Stimulated activated CD4-positive, alpha-beta T cell treated with anti-CD3 and anti-CD28 coated beads, Interleukin-2, amount 100 ng/mL, for 48 hours (primary cell): ENCODE measurements at regions not wholly inside any gene's neighbourhood (a gene's known extent, or its start where the extent isn't known, plus 50 kb on each side); places are given as distances from the start of the nearest gene placed in this dataset.
"Not testable (repeated sequence)": the region's sequence is repeated elsewhere in the genome, so short reads cannot be mapped to it uniquely, and the experiment has no call there.

ENCODE experiments used
- DNase-seq, 2 donors: peaks; one replicate each; pipeline ENCODE4 v3.0.0-alpha.2; 2020

DNA sequence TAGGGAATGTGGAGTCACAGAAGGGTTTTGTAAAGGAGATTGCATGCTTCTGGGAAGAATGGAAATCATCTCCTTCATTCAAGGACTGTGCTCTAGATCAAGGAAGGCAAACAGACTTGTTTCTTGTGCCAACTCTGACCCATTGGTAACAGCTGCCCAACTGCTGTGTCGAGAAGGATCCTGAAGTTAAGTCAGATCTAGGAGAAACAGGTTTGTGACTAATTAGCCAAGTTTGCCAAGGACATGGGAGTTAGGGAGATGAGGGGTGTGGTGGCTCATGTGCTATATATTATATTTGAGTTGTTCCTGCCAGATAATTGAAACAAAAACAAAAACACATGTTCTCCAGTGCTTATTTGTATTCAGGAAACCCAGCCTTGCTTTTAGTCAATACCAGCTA lies 251.2 kb upstream of the USP24 start:
- no peak for DNase-seq

DNA sequence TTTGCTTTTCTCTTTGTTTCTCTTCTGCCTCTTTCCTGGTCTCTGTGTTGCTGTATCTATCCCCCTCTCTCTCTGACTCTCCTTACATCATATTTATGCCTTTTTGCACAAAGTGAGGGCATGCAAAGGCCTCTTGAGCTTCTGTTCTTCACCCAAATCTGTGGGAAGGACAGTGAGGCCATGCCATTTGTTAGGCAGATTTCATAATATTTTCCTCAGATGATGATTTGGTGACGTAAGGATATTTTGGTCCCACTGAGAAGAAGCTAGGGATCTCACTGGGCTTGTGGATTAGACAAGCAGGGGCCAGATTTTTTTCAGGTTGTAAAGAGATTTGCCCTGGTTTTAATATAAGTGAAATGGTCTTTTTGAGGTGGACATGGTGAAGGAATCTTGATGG lies 249.4 kb upstream of the USP24 start:
- DNase-seq = no peak

DNA sequence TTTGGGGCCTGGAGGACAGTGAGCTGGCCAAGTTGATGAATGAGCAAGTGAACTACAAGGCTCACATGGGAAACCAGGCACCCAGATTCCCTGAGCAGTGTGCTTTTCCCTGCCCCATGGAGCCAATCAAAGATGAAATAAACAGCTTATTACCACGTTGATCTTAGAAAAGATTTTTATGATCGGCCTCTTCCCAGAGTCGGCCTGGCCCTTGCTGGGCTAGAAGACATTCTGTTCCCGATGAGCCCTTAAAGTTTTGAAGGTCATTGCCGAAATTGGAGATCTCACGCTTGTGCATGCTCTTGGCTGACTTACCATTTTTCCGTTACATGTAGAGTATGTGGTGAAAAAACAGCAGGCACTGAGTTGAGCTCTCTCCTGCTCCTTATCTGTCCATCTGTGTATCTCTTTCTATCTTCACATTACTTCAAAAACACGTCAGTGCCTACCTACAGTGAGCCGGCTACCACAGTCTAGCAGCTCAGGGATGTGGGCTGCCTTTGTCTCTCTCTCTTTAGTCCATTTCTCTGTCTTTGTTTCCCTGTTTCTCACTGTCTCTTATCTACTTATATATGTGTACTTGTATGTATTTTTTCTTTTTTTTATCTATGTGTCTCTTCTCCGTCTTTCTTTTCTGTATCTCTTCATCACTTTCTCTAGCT lies 248.8 kb upstream of the USP24 start:
- no peak for DNase-seq

GRCh38 chr1:55457874-55458273 lies 242.7 kb upstream of the USP24 start:
- no peak for DNase-seq

DNA sequence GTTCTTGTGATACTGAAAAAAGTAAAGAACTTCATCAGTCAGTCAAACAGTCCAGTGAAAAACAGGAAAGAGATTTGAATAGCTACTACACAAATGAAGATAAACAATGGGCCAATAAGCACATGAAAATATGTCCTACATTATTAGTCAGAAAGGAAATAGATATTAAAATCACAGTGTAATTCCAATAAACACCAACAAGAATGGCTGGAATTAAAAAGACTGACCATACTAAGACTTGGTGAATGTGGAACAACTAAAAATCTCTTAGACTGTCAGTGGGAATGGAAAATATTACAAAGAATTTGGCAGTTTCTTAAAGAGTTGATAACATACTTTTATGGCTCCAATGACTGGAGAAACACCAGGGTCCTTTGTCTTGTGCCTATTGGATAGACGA lies 241.8 kb upstream of the USP24 start:
- no peak for DNase-seq

DNA sequence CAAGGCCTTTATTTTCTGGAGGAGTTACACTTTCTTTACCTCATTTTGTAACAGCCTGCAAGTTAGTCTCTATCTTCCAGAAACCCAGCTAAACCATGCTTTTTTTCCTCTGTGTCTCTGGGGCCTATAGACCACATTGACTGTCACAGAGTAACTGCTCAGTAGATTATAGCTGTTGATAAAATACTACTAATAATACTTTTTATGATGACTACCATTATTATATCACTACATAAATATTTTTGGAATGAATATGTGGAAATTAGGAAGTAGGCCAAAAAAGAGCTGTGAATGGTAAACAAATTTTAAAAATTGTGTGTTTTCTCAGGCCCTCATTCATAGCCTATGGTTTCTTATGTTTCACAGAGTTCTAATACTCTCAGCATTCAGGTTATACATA lies 233.1 kb upstream of the USP24 start:
- no peak for DNase-seq

GRCh38 chr1:55447488-55447887 lies 232.3 kb upstream of the USP24 start:
- no peak for DNase-seq

DNA sequence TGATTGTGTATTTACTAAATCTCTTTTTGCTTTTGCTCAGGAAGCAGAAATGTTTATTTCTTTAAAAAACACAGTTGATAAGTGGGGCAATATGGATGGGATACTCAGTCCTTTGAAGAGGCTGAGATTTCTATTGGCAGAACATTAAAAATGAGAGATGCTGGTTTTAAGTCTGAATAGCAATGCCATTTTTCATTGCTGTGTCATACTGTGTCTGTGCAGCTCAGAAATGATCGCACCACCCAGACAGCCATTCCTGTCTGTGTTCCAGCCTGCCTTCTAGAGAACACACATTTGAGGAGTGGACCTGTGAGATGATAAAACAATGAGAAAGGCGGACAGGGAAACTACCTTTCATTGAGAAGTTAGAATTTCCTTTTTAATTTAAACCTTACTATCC lies 231.2 kb upstream of the USP24 start:
- DNase-seq = no peak

DNA sequence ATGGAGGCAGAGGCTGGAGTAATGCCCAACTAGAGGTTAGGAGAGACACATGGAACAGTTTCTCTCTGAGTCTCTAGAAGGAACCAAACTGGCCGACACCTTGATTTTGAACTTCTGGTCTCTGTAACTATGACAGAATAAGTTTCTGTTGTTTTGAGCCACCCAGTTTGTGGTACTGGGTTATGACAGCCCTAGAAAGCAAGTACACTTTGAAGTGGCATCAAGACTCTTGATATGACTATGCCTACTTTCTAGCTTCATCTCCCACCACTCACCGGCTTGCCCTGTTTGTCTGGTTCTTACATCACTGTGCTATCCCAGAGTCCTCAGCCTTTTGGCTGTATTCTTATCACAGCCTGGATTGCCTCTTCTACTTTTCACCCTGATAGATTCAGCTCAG lies 230.3 kb upstream of the USP24 start:
- DNase-seq = no peak

DNA sequence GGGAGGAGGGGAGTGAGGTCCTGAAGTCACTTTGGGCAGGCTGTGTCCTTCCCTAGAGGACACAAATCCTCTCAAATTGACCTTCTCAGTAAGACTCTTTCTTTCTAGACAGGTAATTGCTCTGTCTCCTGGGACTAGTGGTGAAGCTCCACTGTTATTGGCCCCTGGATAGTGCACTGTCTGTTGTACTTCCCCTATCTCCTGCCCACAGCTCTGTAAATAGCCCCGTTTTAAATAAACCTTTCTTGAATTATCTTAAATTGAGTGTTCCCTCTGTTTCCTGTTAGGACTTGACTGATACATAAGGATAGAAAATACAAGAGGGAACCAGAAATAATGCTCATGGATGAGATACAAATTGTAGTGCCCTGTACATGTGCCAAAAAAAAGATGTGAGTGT lies 229.5 kb upstream of the USP24 start:
- DNase-seq = no peak

GRCh38 chr1:55443175-55443915 lies 228.2 kb upstream of the USP24 start:
- DNase-seq = no peak

DNA sequence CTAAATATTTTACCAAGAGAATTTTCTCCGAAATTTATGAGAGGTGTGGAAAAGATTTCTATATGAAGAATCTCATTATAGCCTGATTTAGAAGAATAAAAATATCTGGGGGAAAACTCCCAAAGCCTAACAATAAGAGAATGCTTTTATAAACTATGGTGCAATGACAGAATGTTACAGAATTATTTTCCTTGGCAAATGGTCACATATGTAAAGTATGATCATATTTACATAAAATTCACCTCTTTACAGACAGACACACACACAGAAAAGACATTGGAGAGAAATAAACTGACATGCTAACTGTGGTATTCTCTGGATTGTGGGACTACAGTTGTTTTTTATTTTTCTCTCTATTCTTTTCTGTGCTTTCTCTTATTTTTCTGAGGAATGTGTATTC lies 226.3 kb upstream of the USP24 start:
- DNase-seq = no peak

- no peak for DNase-seq
Observed at GRCh38 chr1:55437692-55438091, 222.5 kb upstream of the USP24 start.

DNA sequence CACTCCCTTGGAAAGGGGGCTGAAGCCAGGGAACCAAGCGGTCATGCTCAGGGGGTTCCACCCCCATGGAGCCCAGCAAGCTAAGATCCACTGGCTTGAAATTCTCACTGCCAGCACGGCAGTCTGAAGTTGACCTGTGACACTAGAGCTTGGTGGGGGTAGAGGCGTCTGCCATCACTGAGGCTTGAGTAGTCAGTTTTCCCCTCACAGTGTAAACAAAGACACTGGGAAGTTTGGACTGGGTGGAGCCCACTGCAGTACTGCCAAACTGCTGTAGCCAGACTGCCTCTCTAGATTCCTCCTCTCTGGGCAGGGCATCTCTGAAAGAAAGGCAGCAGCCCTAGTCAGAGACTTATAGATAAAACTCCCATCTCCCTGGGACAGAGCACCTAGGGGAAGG lies 215.6 kb upstream of the USP24 start:
- DNase-seq = not testable (repeated sequence)

DNA sequence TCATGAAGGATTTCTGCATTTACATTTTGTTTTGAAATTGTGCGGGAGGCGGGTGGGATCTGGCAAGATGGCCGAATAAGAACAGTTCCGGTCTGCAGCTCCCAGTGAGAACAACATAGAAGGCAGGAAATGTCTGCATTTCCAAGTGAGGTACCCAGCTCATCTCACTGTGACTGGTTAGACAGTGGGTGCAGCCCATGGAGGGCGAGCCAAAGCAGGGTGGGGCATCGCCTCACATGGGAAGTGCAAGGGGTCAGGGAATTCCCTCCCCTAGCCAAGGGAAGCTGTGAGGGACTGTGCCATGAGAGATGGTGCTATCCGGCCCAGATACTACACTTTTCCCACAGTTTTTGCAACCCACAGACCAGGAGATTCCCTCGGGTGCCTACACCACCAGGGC lies 215.0 kb upstream of the USP24 start:
- DNase-seq = not testable (repeated sequence)

DNA sequence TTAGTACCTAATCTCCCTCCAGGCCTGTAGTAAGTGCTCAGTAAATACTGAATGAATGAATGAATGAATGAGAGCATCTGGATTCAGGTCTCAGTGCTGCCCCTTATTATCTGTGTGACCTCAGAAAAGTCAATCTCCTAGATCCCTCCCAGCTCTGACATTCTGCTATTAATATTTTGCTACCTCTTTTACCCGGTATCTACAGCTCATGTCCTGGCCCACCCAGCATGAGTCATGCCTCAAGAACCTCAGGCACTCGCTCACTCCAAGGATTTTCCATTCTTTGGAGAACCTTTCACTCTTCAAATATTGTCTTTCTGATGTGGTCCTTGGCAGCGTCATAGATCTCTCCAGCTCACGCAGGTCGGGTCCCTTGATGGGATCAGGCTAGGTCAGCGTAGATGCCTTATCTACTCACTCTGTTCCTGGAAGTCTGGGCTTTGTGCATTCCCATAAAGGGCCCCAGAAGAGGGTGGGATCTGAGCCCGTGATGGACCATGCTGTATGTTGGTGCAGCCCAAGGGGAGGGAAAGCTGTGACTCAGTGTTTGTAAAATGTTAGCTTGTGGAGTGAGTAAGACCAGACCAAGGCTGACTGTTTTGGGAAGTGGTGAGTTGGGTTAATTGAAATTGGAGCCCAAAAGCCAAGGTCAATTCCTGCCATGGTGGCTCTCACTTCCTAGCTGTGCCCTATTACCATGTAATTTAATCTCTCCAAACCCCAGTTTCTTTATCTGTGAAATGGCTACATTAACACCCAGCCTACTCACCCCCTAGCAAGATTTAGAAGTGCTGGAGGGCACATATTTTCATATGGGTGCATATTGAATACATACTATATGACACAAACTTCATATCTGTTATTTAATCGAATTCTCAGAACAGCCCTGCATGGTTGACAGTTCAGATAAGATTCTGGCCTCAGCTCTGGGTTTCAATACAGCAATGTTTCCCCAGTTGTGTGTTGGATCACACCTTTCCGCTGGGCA lies 214.1 kb upstream of the USP24 start:
- DNase-seq = no peak

GRCh38 chr1:55428231-55428630 lies 213.1 kb upstream of the USP24 start:
- DNase-seq = no peak

DNA sequence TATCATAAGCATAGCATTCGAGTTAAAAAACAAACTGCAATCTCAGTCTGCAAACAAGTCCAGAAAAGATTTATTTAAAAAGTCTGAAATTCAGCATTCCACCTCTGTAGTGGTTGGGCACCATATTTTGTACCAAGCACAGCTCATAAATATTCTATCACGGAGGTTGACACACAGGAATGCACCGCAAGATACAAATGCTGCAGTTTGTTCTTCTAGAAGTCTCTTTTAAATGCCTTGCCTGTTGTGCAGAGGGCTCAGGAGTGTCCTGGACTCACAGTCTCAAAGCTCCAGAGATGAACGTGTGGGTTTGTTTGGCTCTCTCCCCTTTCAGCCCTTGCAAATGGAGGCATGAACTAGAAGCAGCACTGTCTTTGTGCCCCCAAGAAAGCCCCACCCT lies 212.4 kb upstream of the USP24 start:
- no peak for DNase-seq

GRCh38 chr1:55426619-55427018 lies 211.5 kb upstream of the USP24 start:
- DNase-seq = no peak

GRCh38 chr1:55426156-55426555 lies 211.0 kb upstream of the USP24 start:
- no peak for DNase-seq

GRCh38 chr1:55425310-55425930 lies 210.3 kb upstream of the USP24 start:
- no peak for DNase-seq

GRCh38 chr1:55423376-55423775 lies 208.2 kb upstream of the USP24 start:
- DNase-seq = no peak
